Esophagus (tissue), 2 donors: ENCODE measurements at regions not wholly inside any gene's neighbourhood (a gene's known extent, or its start where the extent isn't known, plus 50 kb on each side); places are given as distances from the start of the nearest gene placed in this dataset.
"Not testable (repeated sequence)": the region's sequence is repeated elsewhere in the genome, so short reads cannot be mapped to it uniquely, and the experiment has no call there.

Experiments
- H3K27ac ChIP-seq, 2 donors: one replicate each; pipeline ENCODE4 v1.5.1; 2013; ENCODE audit warnings: low read depth in 2 of 2, mild to moderate bottlenecking in 2 of 2, inconsistent platforms in 1 of 2, low read length in 1 of 2, moderate library complexity in 1 of 2
- H3K27me3 ChIP-seq, 2 donors: one replicate each; pipeline ENCODE4 v1.6.1; 2013; ENCODE audit warnings: low read length in 2 of 2, control low read depth in 1 of 2, mild to moderate bottlenecking in 1 of 2; ENCODE audit not compliant: insufficient read depth in 2 of 2, control insufficient read depth in 1 of 2
- H3K36me3 ChIP-seq, 2 donors: one replicate each; pipeline ENCODE4 v1.6.1; 2013; ENCODE audit warnings: low read length in 1 of 2; ENCODE audit not compliant: control insufficient read depth in 2 of 2, insufficient read depth in 2 of 2
- H3K4me1 ChIP-seq, 2 donors: one replicate each; pipeline ENCODE4 v1.6.1; 2013; ENCODE audit warnings: low read length in 1 of 2; ENCODE audit not compliant: control insufficient read depth in 2 of 2, insufficient read depth in 2 of 2
- H3K4me3 ChIP-seq, 2 donors: one replicate each; pipeline ENCODE4 v1.5.1; 2013; ENCODE audit warnings: low read length in 2 of 2, mild to moderate bottlenecking in 2 of 2, low read depth in 1 of 2, moderate library complexity in 1 of 2
- H3K9me3 ChIP-seq, 2 donors: one replicate each; pipeline ENCODE4 v1.6.1; 2013; ENCODE audit warnings: mild to moderate bottlenecking in 2 of 2, low read depth in 1 of 2, low read length in 1 of 2, moderate library complexity in 1 of 2; ENCODE audit not compliant: control insufficient read depth in 2 of 2, insufficient read depth in 1 of 2
- WGBS, 2 donors: extraction: QIAGEN DNeasy Blood & Tissue Kit; methylation state at CpG; one replicate each; pipeline ENCODE4 v1.1.7; 2013; 5-methylcytosine and 5-hydroxymethylcytosine counted together
- donor health status: healthy with polysubstance abuse.
- donor health status: Bipolar disorder and iron deficiency.

- Histone ChIP-seq H3K27me3 (no peaks in the 10 kb centered on the region), H3K27ac (no peak overlapping the region), H3K4me3 (no peak overlapping the region), H3K9me3 (no peaks in the 10 kb centered on the region), H3K4me1 (no peaks in the 10 kb centered on the region), H3K36me3 (no peaks in the 10 kb centered on the region)
- WGBS, 2 donors, result 63 to 73% methylated on average over 11 of the region's 11 CpGs
These were observed 169.2 kb downstream of the TRIM43 start for GRCh38 chr2:95760806-95761525.

GRCh38 chr2:95761556-95761955, 169.8 kb downstream of the TRIM43 start:
- H3K27ac ChIP-seq, result no peak overlapping the region
- no peaks in the 10 kb centered on the region for H3K36me3 ChIP-seq
- H3K4me3 ChIP-seq, result no peak overlapping the region
- no peaks in the 10 kb centered on the region for H3K4me1 ChIP-seq
- H3K9me3 ChIP-seq, result no peaks in the 10 kb centered on the region
- no peaks in the 10 kb centered on the region for H3K27me3 ChIP-seq
- 81 to 83% methylated on average over 3 of the region's 3 CpGs for WGBS, 2 donors

- WGBS, 2 donors, result 81 to 85% methylated on average over 20 of the region's 21 CpGs
- not testable (repeated sequence) for H3K27ac ChIP-seq, H3K9me3 ChIP-seq, H3K4me3 ChIP-seq, H3K36me3 ChIP-seq, H3K4me1 ChIP-seq, H3K27me3 ChIP-seq
These were observed 170.5 kb downstream of the TRIM43 start for GRCh38 chr2:95762023-95763021.

GRCh38 chr2:95763074-95763473, 171.3 kb downstream of the TRIM43 start:
- not testable (repeated sequence) for H3K4me3 ChIP-seq, H3K27ac ChIP-seq, H3K9me3 ChIP-seq, H3K27me3 ChIP-seq, H3K4me1 ChIP-seq, H3K36me3 ChIP-seq
- WGBS, 2 donors, result 67 to 71% methylated on average over 6 of the region's 6 CpGs

GRCh38 chr2:95764966-95765365, 173.2 kb downstream of the TRIM43 start:
- WGBS, 2 donors, result 60 to 75% methylated on average over 5 of the region's 6 CpGs
- not testable (repeated sequence) for H3K9me3 ChIP-seq, H3K4me3 ChIP-seq, H3K27me3 ChIP-seq, H3K27ac ChIP-seq, H3K36me3 ChIP-seq, H3K4me1 ChIP-seq

GRCh38 chr2:95765925-95766910, 174.4 kb downstream of the TRIM43 start:
- not testable (repeated sequence) for H3K4me1 ChIP-seq, H3K4me3 ChIP-seq, H3K9me3 ChIP-seq, H3K27ac ChIP-seq, H3K36me3 ChIP-seq, H3K27me3 ChIP-seq
- WGBS, 2 donors, result 76 to 83% methylated on average over 11 of the region's 11 CpGs

- not testable (repeated sequence) for H3K4me1 ChIP-seq, H3K27me3 ChIP-seq, H3K4me3 ChIP-seq, H3K27ac ChIP-seq, H3K36me3 ChIP-seq, H3K9me3 ChIP-seq
- WGBS, 2 donors, result 48 to 57% methylated on average over 4 of the region's 4 CpGs
These were observed 175.7 kb downstream of the TRIM43 start for GRCh38 chr2:95767531-95767930.

GRCh38 chr2:95767950-95768349, 176.1 kb downstream of the TRIM43 start:
- H3K9me3 ChIP-seq, H3K36me3 ChIP-seq, H3K27me3 ChIP-seq, H3K4me3 ChIP-seq, H3K27ac ChIP-seq, H3K4me1 ChIP-seq: not testable (repeated sequence)
- WGBS, 2 donors, result 71 to 92% methylated on average over 1 to 2 of the region's 3 CpGs

GRCh38 chr2:95769256-95769655, 177.5 kb downstream of the TRIM43 start:
- not testable (repeated sequence) for H3K27me3 ChIP-seq, H3K4me3 ChIP-seq
- 92 to 100% methylated on average over 1 of the region's 1 CpG for WGBS, 2 donors

More at GRCh38 chr2:95769256-95769655, 177.5 kb downstream of the TRIM43 start:
- H3K9me3 ChIP-seq, H3K36me3 ChIP-seq, H3K27ac ChIP-seq, H3K4me1 ChIP-seq: not testable (repeated sequence)
